Adipocyte (in vitro differentiated cells): ENCODE measurements at regions not wholly inside any gene's neighbourhood (a gene's known extent, or its start where the extent isn't known, plus 50 kb on each side); places are given as distances from the start of the nearest gene placed in this dataset.

Experiments used
- DNase-seq: peaks from one replicate; pipeline ENCODE4 v3.0.0-alpha.2; 2015; ENCODE audit warnings: low read depth
- H3K27me3 ChIP-seq: replicated peaks from 2 replicates; pipeline ENCODE4 v1.7.0; 2013; ENCODE audit warnings: mild to moderate bottlenecking, low read length, moderate library complexity; ENCODE audit not compliant: control insufficient read depth, insufficient read depth
- H3K36me3 ChIP-seq: 2 replicates; pipeline ENCODE4 v1.7.0; 2013; ENCODE audit warnings: low read length, mild to moderate bottlenecking, moderate library complexity; ENCODE audit not compliant: control insufficient read depth, insufficient read depth, severe bottlenecking
- H3K4me1 ChIP-seq: 2 replicates; pipeline ENCODE4 v1.7.0; 2013; ENCODE audit warnings: mild to moderate bottlenecking, low read length, moderate library complexity; ENCODE audit not compliant: control insufficient read depth, insufficient read depth
- H3K4me3 ChIP-seq: 2 replicates; pipeline ENCODE4 v1.7.0; 2013; ENCODE audit warnings: mild to moderate bottlenecking, low read length, moderate library complexity
- H3K9ac ChIP-seq: 2 replicates; pipeline ENCODE4 v1.7.0; 2013; ENCODE audit warnings: mild to moderate bottlenecking, low read length, moderate library complexity
- H3K9me3 ChIP-seq: 2 replicates; pipeline ENCODE4 v1.7.0; 2013; ENCODE audit warnings: mild to moderate bottlenecking, low read length, moderate library complexity; ENCODE audit not compliant: control insufficient read depth

GRCh38 chr13:38519229-38519911, 167.5 kb upstream of the FREM2 start:
- Histone ChIP-seq H3K27me3 (peaks cover 17% of the 10 kb centered on the region), H3K4me1 (no peaks in the 10 kb centered on the region), H3K9ac (no peak overlapping the region), H3K4me3 (no peak overlapping the region), H3K36me3 (no peaks in the 10 kb centered on the region), H3K9me3 (no peaks in the 10 kb centered on the region)
- no peak for DNase-seq

- Histone ChIP-seq H3K36me3 (no peaks in the 10 kb centered on the region), H3K4me3 (no peak overlapping the region), H3K9me3 (no peaks in the 10 kb centered on the region), H3K27me3 (peaks cover 17% of the 10 kb centered on the region), H3K4me1 (no peaks in the 10 kb centered on the region), H3K9ac (no peak overlapping the region)
- no peak for DNase-seq
Observed at GRCh38 chr13:38520041-38520440, 166.8 kb upstream of the FREM2 start.

- Histone ChIP-seq H3K9me3 (no peaks in the 10 kb centered on the region), H3K36me3 (no peaks in the 10 kb centered on the region), H3K9ac (no peak overlapping the region), H3K4me3 (no peak overlapping the region), H3K27me3 (no peaks in the 10 kb centered on the region), H3K4me1 (no peaks in the 10 kb centered on the region)
- no peak for DNase-seq
Observed at GRCh38 chr13:38527140-38527539, 159.7 kb upstream of the FREM2 start.

GRCh38 chr13:38528986-38529385, 157.9 kb upstream of the FREM2 start:
- Histone ChIP-seq H3K27me3 (no peaks in the 10 kb centered on the region), H3K4me3 (no peak overlapping the region), H3K4me1 (no peaks in the 10 kb centered on the region), H3K9ac (no peak overlapping the region), H3K9me3 (no peaks in the 10 kb centered on the region), H3K36me3 (no peaks in the 10 kb centered on the region)
- DNase-seq, result no peak

- Histone ChIP-seq H3K9ac (no peak overlapping the region), H3K4me1 (no peaks in the 10 kb centered on the region), H3K27me3 (no peaks in the 10 kb centered on the region), H3K9me3 (no peaks in the 10 kb centered on the region), H3K4me3 (no peak overlapping the region), H3K36me3 (no peaks in the 10 kb centered on the region)
- peak; percentile 77 for DNase-seq
Observed at GRCh38 chr13:38530492-38530891, 156.4 kb upstream of the FREM2 start.

- Histone ChIP-seq H3K9ac (no peak overlapping the region), H3K9me3 (no peaks in the 10 kb centered on the region), H3K36me3 (no peaks in the 10 kb centered on the region), H3K4me1 (no peaks in the 10 kb centered on the region), H3K27me3 (no peaks in the 10 kb centered on the region), H3K4me3 (no peak overlapping the region)
- no peak for DNase-seq
Observed at GRCh38 chr13:38535261-38535660, 151.6 kb upstream of the FREM2 start.

GRCh38 chr13:38537051-38537450, 149.8 kb upstream of the FREM2 start:
- Histone ChIP-seq H3K27me3 (no peaks in the 10 kb centered on the region), H3K9me3 (no peaks in the 10 kb centered on the region), H3K4me3 (no peak overlapping the region), H3K9ac (no peak overlapping the region), H3K4me1 (no peaks in the 10 kb centered on the region), H3K36me3 (no peaks in the 10 kb centered on the region)
- no peak for DNase-seq

GRCh38 chr13:38538422-38538821, 148.5 kb upstream of the FREM2 start:
- DNase-seq, result no peak
- Histone ChIP-seq H3K4me3 (no peak overlapping the region), H3K9ac (no peak overlapping the region), H3K9me3 (no peaks in the 10 kb centered on the region), H3K4me1 (no peaks in the 10 kb centered on the region), H3K27me3 (no peaks in the 10 kb centered on the region), H3K36me3 (no peaks in the 10 kb centered on the region)

- no peak overlapping the region for H3K9ac ChIP-seq
- no peak for DNase-seq
- no peaks in the 10 kb centered on the region for H3K36me3 ChIP-seq
- no peak overlapping the region for H3K4me3 ChIP-seq
- no peaks in the 10 kb centered on the region for H3K27me3 ChIP-seq
- no peaks in the 10 kb centered on the region for H3K4me1 ChIP-seq
- H3K9me3 ChIP-seq, result no peaks in the 10 kb centered on the region
Observed at GRCh38 chr13:38539632-38540031, 147.2 kb upstream of the FREM2 start.

- no peaks in the 10 kb centered on the region for H3K27me3 ChIP-seq
- H3K9ac ChIP-seq, result no peak overlapping the region
- no peak for DNase-seq
- H3K4me3 ChIP-seq, result no peak overlapping the region
- no peaks in the 10 kb centered on the region for H3K36me3 ChIP-seq
- H3K4me1 ChIP-seq, result no peaks in the 10 kb centered on the region
- H3K9me3 ChIP-seq, result no peaks in the 10 kb centered on the region
Observed at GRCh38 chr13:38542601-38543000, 144.3 kb upstream of the FREM2 start.

GRCh38 chr13:38543561-38543960, 143.3 kb upstream of the FREM2 start:
- Histone ChIP-seq H3K4me1 (no peaks in the 10 kb centered on the region), H3K27me3 (no peaks in the 10 kb centered on the region), H3K4me3 (no peak overlapping the region), H3K9ac (no peak overlapping the region), H3K36me3 (no peaks in the 10 kb centered on the region), H3K9me3 (no peaks in the 10 kb centered on the region)
- DNase-seq, result no peak

- H3K36me3 ChIP-seq, result no peaks in the 10 kb centered on the region
- no peak overlapping the region for H3K4me3 ChIP-seq
- no peaks in the 10 kb centered on the region for H3K4me1 ChIP-seq
- no peaks in the 10 kb centered on the region for H3K27me3 ChIP-seq
- no peaks in the 10 kb centered on the region for H3K9me3 ChIP-seq
- H3K9ac ChIP-seq, result no peak overlapping the region
- no peak for DNase-seq
Observed at GRCh38 chr13:38563739-38564138, 123.1 kb upstream of the FREM2 start.
